IPS-11a (cell line): ENCODE measurements at regions not wholly inside any gene's neighbourhood (a gene's known extent, or its start where the extent isn't known, plus 50 kb on each side); places are given as distances from the start of the nearest gene placed in this dataset.

Experiments
- H3K4me3 ChIP-seq: one replicate; pipeline ENCODE4 v1.5.1; 2013; ENCODE audit warnings: low read depth, low read length, control low read depth

DNA sequence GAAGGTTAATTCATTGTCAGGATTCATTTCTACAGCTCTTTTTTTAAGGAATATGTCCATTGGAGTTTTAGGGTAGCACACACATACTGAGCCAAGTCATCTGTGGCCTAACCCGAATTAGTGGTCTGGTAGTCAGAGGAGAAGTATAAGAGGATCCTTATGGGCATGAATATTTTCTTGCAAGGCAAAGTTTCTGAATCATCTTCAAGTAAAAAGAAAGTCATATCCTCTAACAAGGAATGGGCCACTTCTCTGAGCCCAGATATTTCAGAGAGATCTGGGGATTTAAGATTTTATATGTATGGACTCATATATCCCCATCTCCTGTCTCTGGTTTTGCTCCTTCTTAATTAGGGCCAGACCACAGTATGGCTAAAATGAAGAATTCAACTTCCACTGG is 99.2 kb upstream of the CDH8 start:
- no peak overlapping the region for H3K4me3 ChIP-seq

DNA sequence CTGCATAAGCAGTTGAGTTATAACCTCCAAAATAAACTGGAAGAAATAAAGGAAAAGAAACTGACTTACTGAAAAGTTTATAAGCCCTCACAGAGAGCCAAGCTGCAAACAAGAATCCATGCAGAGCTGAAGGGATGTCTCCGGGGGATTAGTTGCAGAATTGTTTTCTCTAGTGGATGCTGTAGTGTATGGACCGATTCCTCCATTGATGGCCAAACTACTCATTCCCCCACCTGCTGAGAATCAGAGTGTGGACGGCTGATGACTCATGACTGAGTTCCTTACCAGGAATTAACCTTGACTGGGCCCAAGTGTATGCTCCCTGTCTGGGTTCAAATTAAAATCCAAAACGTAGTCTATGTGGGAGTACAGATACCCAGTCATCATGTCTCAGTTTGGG is 93.9 kb upstream of the CDH8 start:
- no peak overlapping the region for H3K4me3 ChIP-seq

DNA sequence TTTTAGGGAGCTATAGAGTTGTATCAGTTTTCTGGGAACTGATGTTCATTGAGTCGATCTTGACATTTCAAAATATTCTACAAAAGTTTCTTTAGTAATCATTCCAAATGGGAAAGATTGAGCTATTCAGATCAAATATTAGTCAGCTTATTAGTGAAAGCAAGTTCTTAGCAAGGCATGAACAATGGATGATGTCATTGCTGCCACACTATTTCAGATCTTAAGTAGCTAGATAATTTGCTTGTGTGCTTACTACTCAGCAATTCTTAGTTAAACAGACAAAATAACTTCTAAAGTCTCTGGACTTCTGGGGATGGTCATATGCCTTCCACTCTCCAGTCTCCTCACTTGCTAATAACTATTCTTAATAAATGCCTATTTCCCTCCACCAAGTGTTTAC is 69.0 kb upstream of the CDH8 start:
- no peak overlapping the region for H3K4me3 ChIP-seq

DNA sequence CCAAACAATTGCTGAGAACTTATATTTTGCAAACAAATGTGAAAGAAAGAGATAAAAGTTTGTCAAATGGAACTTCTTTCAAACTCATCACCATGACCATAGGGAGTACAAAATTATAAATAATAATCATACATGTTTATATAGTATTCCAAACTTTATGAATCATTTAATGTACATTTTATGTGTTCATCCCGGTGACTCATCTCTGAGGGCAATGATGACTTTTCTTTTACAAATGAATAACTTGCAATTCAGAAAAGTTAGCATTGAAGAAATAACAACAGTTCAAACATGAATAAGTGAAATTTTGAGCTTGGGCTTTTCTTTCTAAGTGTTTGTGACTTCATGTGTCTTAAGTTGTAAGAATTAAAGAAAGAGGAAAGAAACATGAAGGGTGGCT is 66.3 kb upstream of the CDH8 start:
- H3K4me3 ChIP-seq, result no peak overlapping the region

DNA sequence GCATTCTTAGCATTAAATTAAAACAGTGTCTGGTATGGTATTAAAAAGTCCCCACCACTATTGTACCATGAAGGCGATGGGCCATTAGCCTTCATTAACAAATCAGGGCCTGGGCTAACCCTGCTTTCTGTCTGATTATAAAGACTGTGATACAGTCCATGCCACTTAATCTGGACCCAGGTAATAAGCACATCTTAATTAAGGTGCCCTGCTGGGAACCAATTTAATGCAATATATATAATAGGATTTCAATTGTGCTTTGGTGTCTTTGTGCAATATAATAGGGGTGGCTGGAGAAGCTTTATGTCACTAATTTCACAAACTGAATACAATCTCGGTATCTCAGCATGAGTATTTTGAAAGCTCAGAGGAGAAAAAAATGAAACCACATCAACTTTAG is 64.4 kb upstream of the CDH8 start:
- no peak overlapping the region for H3K4me3 ChIP-seq

DNA sequence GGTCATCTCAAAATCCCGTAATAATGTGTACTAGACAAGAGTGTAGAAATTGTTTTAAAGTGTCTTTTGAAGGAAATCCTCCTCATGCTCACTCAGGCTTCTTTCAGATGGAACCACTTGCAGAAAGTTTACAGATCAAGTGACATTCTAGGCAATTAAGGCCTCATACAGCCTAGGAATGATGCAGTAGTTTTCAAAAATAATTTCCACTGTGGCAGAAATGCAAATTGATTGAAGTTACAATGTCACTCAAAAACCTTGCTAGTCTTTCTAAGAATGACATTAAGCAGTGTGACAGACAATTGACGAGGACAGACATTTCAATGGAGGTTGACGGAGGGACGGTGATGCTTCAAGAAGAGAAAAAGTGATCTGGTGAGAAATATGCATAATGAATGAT is 53.5 kb upstream of the CDH8 start:
- no peak overlapping the region for H3K4me3 ChIP-seq

DNA sequence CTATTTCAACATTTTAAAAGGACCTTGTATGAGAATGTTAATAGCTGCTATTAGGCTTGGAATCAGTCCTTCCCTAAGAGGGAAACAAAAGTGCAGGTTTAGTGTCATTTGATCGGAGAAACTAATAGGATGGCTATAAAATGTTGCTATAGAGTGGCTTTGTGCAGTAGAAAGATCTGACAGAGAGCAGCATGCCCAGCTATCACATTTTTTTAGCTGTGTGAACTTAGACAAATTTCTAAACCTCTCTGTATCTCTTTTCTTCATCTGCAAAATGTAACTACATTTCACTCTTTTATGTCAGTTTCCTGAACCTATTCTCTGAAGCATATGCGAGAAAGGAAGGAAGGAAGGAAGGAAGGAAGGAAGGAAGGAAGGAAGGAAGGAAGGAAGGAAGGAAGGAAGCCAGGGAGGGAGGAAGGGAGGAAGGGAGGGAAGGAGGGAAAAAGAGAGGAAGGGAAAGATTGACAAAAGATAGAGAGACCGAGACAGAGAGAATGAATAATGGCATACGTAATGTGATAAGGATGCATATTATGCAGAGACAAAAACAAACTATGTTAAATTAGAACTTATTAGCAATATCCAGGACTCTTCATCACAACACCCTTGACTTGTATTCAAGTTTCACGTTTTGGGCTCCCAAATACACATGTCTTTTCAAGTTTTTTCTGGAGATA is 52.6 kb upstream of the CDH8 start:
- no peak overlapping the region for H3K4me3 ChIP-seq
